ENCODE measurements at regions not wholly inside any gene's neighbourhood (a gene's known extent, or its start where the extent isn't known, plus 50 kb on each side); places are given as distances from the start of the nearest gene placed in this dataset.

GRCh38 chr3:148510116-148510515 is 187.6 kb upstream of the AGTR1 start:
- TF ChIP-seq CTCF (IDR thresholded peaks at IDR 0.05) (no peak), SREBF2 (IDR thresholded peaks at IDR 0.05) (no peak), CBX8 (IDR thresholded peaks at IDR 0.05) (no peak), MAX (IDR thresholded peaks at IDR 0.05) (no peak), ESRRA (IDR thresholded peaks at IDR 0.05; ENCODE audit: borderline replicate concordance, low read length) (no peak), POLR2A (IDR thresholded peaks at IDR 0.05; ENCODE audit: low read length) (no peak), SMC3 (IDR thresholded peaks at IDR 0.05) (no peak), EP300 (IDR thresholded peaks at IDR 0.05) (no peak), TP53 (CRISPR knock-in tag; IDR thresholded peaks at IDR 0.05) (no peak), RNF2 (IDR thresholded peaks at IDR 0.05; ENCODE audit: borderline replicate concordance, low read depth) (no peak)
